ENCODE measurements at regions not wholly inside any gene's neighbourhood (a gene's known extent, or its start where the extent isn't known, plus 50 kb on each side); places are given as distances from the start of the nearest gene placed in this dataset.

DNA sequence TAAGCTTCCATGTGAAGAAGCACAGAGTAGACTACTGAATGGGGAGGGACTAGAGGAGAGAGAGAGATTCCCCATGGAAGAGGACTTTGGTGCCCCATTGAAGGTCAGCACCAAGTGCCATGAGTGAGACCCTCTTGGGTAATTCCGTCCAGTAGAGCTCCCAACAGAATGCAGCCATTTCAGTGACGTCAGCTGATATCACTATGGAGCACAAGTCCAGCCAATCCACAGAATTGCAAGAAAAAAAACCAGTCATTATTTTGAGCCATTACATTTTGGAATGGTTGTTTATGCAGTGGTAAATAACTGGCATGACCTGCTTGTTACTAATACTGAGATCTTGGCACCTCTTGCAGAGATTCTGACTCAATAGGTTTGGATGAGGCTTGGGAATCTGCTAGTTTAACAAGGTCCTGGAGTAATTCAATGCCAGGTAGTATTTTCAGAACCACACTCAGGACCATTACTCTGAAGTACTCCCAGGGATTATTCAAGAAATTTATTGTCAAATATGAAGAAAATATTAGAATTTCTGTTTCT, 52.6 kb upstream of the SP8 start:
- H3K4me3 ChIP-seq = no peak overlapping the region
- H3K27ac ChIP-seq = no peak overlapping the region
- DNase-seq (ENCODE audit: low spot score in 2 of 2) = no peak
- no peaks in the 10 kb centered on the region for H3K9me3 ChIP-seq
- H3K27me3 ChIP-seq = no peaks in the 10 kb centered on the region
- TF ChIP-seq EP300 (IDR thresholded peaks at IDR 0.05) (no peak), POLR2A (IDR thresholded peaks at IDR 0.05) (no peak), POLR2AphosphoS5 (IDR thresholded peaks at IDR 0.05) (no peak)
- TF ChIP-seq, protein P1, sequence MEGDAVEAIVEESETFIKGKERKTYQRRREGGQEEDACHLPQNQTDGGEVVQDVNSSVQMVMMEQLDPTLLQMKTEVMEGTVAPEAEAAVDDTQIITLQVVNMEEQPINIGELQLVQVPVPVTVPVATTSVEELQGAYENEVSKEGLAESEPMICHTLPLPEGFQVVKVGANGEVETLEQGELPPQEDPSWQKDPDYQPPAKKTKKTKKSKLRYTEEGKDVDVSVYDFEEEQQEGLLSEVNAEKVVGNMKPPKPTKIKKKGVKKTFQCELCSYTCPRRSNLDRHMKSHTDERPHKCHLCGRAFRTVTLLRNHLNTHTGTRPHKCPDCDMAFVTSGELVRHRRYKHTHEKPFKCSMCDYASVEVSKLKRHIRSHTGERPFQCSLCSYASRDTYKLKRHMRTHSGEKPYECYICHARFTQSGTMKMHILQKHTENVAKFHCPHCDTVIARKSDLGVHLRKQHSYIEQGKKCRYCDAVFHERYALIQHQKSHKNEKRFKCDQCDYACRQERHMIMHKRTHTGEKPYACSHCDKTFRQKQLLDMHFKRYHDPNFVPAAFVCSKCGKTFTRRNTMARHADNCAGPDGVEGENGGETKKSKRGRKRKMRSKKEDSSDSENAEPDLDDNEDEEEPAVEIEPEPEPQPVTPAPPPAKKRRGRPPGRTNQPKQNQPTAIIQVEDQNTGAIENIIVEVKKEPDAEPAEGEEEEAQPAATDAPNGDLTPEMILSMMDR (IDR thresholded peaks at IDR 0.05) = no peak
- no peaks in the 10 kb centered on the region for H3K4me1 ChIP-seq
- 79% methylated on average over 2 of the region's 2 CpGs for WGBS
- no peaks in the 10 kb centered on the region for H3K36me3 ChIP-seq

DNA sequence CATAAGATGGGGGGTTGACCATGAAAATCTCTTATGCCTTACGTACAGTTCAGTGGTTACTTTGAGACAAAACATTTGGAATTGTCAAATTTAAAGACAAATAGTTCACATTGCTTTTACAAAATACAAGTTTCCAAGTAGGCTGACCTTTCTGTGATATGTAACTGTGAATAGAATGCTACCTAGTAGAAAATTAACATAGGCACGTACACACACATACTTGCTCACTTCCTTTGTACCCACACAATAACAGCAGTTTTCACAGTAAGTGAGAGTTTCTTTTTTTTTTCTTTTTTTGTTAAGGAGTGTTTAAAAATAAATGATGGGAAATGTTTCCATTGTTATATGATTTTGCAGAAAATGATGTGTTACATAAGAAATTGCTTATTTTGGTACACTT, 53.3 kb upstream of the SP8 start:
- TF ChIP-seq POLR2A (IDR thresholded peaks at IDR 0.05) (no peak), POLR2AphosphoS5 (IDR thresholded peaks at IDR 0.05) (no peak), EP300 (IDR thresholded peaks at IDR 0.05) (no peak)
- TF ChIP-seq, protein P1 (IDR thresholded peaks at IDR 0.05) = no peak
- no peak overlapping the region for H3K27ac ChIP-seq
- no peak overlapping the region for H3K4me3 ChIP-seq
- no peaks in the 10 kb centered on the region for H3K27me3 ChIP-seq
- DNase-seq (ENCODE audit: low spot score in 2 of 2) = no peak
- H3K4me1 ChIP-seq = no peaks in the 10 kb centered on the region
- no peaks in the 10 kb centered on the region for H3K36me3 ChIP-seq
- H3K9me3 ChIP-seq = no peaks in the 10 kb centered on the region
- WGBS = 78% methylated on average over 2 of the region's 2 CpGs

DNA sequence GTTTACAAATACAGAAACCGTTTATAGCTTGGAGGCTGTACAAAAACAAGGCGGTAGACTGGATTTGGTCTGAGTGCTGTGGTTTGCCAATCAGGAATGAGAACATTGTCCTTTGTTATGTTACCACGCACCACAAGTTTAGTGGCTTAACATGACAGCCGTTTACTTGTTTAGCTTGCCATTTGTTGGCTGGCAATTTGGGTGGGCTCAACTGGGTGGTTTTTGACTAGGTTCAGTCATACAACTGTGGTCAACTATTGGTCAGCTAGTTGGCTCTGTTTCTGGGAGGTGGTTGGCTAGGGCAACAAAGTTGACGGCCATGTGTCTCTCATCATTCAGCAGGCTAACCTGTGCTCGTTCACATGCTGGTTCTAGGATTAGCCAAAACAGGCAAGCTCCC, 60.1 kb upstream of the SP8 start:
- TF ChIP-seq EP300 (IDR thresholded peaks at IDR 0.05) = no peak
- TF ChIP-seq POLR2AphosphoS5 (IDR thresholded peaks at IDR 0.05) = no peak
- TF ChIP-seq, protein P1 (IDR thresholded peaks at IDR 0.05) = no peak
- no peak for TF ChIP-seq POLR2A (IDR thresholded peaks at IDR 0.05)
- H3K4me1 ChIP-seq = no peaks in the 10 kb centered on the region
- 91% methylated on average over 6 of the region's 6 CpGs for WGBS
- no peak for DNase-seq (ENCODE audit: low spot score in 2 of 2)
- H3K36me3 ChIP-seq = no peaks in the 10 kb centered on the region
- no peaks in the 10 kb centered on the region for H3K27me3 ChIP-seq
- no peaks in the 10 kb centered on the region for H3K9me3 ChIP-seq
- H3K27ac ChIP-seq = no peak overlapping the region
- H3K4me3 ChIP-seq = no peak overlapping the region

DNA sequence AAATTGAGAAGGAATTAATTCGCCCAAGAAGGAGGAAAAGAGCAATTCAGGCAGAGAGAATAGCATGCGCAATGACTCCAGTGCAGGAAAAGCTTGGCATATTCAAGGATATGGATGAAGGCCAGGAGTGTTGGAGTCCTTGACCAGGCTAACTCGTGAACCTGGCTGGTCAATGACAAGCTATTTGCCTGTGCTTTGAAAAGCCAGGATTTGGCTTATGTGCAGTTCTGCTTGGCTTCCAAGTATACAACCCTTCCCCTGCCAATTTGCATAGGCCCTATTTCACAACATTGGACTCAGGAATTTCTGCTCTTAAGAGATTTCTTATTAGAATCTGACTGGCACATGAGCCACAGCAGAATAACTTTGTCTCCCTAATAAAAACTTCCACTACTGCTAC, 72.3 kb upstream of the SP8 start:
- WGBS = 67% methylated on average over 3 of the region's 3 CpGs
- TF ChIP-seq, protein P1 (IDR thresholded peaks at IDR 0.05) = no peak
- TF ChIP-seq POLR2A (IDR thresholded peaks at IDR 0.05) (no peak), EP300 (IDR thresholded peaks at IDR 0.05) (no peak), POLR2AphosphoS5 (IDR thresholded peaks at IDR 0.05) (no peak)
- no peaks in the 10 kb centered on the region for H3K36me3 ChIP-seq

DNA sequence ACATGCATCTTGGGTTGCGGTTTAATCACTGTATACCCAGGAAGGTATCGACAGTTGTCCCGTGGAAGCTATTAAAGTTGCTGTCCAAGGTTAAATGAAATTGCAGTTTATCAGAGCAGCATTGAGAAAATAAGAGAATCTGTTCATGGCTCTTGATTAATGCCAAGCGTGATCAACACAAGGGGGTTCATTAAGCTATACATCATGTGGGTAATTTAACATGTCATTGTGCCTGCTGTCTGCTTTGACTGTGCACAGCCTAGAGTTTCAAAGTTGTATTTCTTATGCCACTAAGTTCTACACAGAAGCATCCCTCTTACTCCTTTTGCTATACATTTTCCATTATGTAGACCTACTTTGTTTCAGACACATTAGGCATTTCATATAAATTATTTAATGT, 74.8 kb upstream of the SP8 start:
- no peak overlapping the region for H3K4me3 ChIP-seq
- H3K27ac ChIP-seq = no peak overlapping the region
- WGBS = 66% methylated on average over 4 of the region's 4 CpGs
- no peaks in the 10 kb centered on the region for H3K9me3 ChIP-seq
- no peak for DNase-seq (ENCODE audit: low spot score in 2 of 2)
- no peaks in the 10 kb centered on the region for H3K27me3 ChIP-seq
- H3K4me1 ChIP-seq = no peaks in the 10 kb centered on the region
- TF ChIP-seq EP300 (IDR thresholded peaks at IDR 0.05) (no peak), POLR2A (IDR thresholded peaks at IDR 0.05) (no peak), POLR2AphosphoS5 (IDR thresholded peaks at IDR 0.05) (no peak)
- TF ChIP-seq, protein P1 (IDR thresholded peaks at IDR 0.05) = no peak
- H3K36me3 ChIP-seq = no peaks in the 10 kb centered on the region

More for the DNA sequence above, 72.3 kb upstream of the SP8 start:
- H3K4me3 ChIP-seq = no peak overlapping the region
- H3K27ac ChIP-seq = no peak overlapping the region
- no peak for DNase-seq (ENCODE audit: low spot score in 2 of 2)
- no peaks in the 10 kb centered on the region for H3K4me1 ChIP-seq
- H3K27me3 ChIP-seq = no peaks in the 10 kb centered on the region
- H3K9me3 ChIP-seq = no peaks in the 10 kb centered on the region

All from suprapubic skin (tissue), 4 donors.